GM19025 (cell line): ENCODE measurements at regions not wholly inside any gene's neighbourhood (a gene's known extent, or its start where the extent isn't known, plus 50 kb on each side); places are given as distances from the start of the nearest gene placed in this dataset.

Source experiments
- ATAC-seq: cut with Tn5 transposase; IDR thresholded peaks from one replicate; pipeline ENCODE4 v1.9.1; 2021; ENCODE audit warnings: mild to moderate bottlenecking, low read depth, moderate library complexity; ENCODE audit not compliant: unreplicated experiment

DNA sequence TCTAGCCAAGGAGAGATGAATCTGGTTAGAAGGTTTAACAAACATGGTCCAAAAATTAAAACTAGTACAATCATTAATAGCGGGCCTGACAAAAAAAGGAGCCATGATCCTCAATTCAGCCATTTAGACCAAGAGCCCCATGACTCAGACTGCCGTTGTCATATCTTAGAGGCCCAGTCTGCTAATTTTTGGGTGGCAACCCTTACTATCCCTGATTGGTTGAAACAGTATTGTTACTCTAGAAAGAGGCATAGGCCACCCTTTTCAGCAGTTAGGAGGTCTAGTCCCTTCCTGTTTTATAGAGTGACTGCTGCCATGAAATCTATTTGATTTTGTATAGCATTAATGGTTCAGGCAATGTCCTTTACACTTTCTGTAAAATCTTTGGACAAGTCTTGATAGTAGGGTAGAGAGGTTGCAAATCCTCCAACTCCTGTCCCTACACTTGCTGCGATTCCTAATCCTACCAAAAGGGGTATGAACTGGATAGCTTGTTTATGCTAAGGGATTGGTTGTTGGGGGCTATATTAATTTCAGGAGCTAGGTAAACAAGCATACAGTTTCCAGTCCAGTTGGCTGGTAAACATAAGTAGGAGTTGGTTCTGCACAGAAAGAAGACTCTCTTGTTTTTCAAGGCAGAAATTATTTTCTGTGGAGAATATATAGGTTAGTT lies 1056.3 kb upstream of the CNTN5 start:
- ATAC-seq: no peak

DNA sequence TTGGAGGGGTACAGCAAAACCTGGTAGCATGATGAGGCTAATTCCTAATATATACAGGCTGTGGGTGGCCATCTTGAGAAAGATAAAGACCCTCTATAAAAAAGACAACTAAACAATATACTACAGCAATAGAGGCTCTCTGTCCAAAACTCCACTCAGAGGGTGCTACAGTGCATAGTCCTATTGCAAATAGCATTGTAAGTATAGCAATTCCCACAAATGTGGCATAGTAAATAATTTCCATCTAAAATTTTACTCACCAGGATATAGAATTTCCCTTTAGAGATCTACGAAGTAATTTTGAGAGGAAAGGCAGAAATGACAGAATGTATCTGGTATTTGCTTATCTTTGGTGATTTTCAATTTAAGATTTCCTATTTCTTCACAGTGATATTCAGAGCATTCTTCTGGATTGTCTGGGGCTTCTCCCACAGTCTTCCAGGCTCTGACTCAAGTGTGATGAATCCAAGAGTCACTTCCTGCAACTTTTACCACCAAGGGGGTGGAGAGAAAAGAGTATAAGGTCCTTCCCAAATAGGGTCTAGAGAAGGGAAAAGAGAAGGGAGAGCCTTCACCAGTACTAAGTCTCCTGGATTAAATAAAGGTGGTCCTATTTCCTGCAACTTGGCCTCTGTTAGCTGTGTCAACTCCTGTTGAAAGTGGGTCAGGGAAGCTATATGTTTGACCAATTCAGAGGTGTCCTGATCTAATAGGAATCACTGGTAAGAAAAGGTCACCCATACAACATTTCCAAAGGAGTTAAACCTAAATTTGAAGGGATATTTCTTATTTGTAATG lies 1054.7 kb upstream of the CNTN5 start:
- no peak for ATAC-seq

DNA sequence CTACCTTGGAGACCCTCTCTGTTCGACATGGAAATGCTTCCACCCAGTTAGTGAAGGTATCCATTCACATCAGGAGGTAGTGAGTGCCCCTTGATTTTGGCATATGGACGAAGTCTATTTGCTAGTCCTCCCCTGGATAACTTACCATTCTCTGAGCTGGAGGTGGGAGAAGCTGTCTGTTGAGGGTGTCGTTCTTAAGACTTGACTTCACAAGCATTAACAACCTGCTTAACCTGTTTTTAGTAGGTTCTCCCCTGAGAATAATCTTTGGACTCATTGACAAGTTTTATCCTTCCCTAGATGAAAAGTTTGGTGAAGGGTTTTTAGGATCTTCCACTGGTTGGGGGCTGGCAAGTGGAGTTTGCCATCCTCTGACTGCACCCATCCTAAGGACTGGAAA lies 1053.8 kb upstream of the CNTN5 start:
- no peak for ATAC-seq

DNA sequence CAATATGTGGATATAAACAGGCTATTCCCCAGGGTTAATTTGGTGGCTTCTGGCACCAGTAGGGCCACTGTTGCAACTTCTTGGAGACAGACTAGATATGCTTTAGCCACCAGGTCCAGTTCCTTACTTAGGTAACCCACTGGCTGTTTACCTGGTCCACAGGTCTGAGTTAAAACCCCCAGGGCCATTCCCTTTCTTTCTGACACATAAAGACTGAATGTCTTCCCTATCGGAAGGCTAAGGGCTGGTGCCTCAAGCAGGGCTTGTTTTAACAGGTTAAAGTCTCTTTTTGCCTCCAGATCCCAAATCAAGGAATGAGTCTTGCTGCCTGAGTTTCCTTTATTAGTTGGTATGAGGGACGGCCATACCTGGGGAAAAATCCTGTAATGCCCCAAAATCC lies 1052.7 kb upstream of the CNTN5 start:
- no peak for ATAC-seq

DNA sequence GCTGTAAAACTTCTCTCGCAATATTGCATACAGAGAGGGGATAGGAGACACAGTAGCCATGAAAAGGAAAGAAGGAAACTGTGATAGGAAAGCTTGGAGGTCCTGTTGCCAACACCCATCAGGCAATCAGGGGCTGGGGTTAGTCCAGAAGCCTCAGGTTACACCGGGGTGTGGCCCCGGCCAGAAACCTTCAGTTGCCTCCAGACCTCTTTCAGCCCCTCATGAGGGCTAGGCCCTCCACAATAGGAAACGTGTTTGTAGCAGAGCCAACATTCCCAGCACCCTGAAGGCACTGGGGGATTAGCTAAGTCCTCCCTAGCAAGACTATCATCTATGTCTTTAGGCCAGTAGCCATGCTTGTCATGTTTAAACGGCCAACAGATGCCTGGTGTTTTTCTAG lies 1048.0 kb upstream of the CNTN5 start:
- no peak for ATAC-seq

DNA sequence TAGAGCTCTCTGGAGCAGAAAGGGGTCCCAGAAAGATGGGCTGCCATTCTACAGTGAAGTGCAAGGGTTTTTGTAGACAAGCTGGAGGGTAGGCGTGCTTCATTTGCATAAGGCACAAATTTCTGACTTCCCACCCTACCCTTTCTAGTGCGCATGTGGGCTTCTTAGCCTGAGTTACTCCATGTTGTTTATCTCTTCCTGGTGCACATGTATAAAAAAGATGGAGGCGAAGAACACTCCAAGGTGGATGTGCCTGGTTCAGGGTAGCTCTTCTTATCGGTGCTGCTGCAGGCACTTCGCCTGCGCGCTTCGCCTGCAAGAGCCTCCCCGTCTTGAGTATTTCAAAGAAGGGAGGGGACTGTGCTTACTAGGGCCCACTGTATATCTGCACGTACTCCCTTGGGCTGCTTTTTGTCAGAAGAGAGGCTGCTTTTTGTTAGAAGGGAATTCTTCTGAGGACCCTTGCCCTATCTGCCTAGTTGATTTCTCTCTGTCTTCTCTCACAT lies 1047.3 kb upstream of the CNTN5 start:
- ATAC-seq: no peak

DNA sequence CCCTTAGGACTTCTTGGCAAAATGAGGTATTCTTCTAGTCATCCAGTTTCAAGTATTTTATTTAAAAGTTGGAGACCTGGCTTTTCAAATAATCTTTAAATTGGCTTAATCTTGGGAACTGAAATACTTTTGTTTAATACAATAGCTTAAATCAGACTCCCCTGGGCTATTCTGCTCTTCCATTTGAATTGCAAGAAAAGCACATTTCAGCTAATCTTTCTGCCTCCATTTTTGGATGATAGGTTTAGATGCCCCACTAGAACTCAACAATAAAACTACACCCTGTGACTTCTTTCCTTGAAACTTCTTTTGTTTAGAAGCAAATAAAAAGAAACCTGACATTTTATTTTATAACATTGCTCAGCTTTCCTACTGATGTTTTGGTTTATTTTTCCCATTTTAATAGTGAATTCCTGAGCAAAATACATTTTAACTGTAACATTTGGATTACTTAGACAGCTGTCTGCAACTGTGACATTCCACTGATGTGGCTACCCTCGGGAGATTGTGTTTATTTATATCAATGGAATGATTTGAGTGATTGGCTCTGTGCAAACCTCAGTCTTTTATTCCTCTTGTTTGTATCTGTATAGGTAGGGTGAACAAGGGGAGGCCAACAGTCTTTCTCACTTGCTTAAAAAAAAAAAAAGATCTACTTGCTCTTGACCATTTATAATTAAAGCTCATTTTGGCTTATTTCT lies 1045.8 kb upstream of the CNTN5 start:
- no peak for ATAC-seq

DNA sequence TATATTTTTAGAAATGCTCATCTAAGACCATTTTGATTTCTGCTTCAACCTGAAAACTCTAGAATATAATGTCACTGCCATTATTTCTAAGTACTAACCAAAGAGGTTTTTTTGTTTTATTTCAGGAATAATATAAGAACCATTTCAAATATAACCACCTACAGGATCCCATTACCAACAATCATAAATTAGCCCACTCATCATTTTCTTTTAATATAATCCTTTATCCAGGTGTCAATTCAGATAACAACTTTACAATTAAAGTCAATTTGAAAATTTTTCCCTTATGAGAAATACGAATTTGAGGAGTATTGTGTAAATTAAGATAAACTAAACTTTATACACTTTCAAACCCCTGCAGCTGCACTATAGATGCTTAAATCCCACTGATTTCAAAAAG lies 1043.0 kb upstream of the CNTN5 start:
- no peak for ATAC-seq

DNA sequence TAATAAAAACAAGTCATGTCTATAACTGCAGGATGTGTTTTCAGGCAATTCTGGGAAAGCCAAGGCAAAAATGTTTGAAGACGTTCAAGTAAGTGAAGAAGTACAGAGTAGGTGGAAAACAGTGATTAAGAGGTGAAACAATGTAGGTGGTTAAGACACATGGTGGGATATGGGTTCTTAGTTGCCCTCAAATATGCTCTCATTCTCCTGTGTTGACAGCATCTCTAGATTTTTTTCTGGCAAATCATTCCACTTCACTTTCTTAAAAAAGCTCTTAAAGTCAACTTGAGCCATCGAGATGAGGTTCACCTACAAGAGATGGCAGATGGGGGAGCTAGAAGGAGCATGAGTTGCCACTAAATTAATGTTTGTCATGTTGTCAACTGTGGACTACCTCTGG lies 1041.0 kb upstream of the CNTN5 start:
- no peak for ATAC-seq

DNA sequence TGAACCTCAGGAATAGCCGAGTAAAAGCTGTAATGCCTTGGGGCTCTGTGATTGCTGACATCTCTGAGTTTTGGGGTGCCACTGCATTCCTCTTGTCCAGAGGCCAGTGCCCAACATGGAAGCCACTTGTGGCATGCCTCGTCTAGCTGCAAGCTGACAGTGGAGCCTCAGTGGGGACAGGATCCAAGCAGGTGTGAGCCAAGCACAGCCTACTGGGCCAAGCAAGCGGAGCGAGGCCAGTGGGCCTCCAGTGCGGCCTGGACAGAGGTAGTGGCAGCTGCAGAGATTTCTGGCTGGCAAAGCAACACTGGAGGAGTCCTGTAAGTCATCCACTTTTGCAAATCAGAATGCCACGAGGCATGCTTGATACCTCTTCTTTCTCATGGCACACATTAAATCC lies 1038.2 kb upstream of the CNTN5 start:
- ATAC-seq: no peak

DNA sequence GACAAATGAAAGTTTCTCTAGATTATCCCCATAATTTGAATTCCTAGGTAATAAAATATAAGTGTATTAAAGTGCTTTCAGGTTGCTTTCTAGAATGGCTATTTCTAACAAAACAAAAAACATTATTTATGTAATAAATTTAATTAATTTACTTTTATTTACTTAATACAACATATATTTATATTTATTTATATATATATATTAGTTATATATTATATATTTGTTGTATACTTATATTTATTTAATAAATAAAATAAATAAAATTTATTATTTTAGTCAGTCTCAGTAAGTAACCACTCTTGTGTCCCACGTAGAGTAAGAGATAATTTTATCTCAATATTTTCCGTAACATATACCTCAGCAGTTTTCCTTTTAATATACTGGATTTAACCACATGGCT lies 1031.6 kb upstream of the CNTN5 start:
- no peak for ATAC-seq

DNA sequence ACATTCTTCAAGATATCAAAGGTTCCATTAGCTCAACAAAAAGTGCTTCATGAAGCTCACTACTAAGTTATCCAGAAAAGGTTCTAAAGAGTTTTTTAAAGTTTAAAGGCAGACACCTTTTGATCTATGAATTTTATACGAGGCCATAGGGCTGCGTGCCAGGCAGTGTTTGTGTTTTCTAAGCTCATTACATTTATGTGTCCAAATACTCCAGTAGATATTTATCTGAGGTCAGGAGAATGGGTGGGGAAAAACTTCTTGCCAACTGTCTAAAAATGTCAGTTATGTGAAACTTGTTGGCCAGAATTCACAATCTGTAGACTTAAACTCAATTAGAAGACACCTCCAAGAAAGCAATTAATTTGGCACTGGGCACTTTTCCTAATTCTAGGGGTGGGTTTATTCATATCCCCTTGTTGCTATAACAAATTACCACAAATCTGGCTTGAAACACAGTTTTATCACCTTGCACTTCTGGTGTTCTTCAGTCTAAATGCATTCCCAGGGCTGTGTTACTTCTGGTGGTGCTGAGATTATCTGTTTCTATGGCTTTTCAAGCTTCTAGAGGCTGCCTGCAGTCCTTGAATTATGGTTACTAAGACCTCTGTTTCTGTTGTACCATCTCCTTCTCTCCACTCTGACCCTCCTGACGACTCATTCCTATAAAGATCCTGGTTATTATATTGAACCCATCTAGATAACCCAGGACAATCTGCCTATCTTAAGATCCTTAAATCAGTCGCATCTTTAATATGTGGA lies 1030.4 kb upstream of the CNTN5 start:
- ATAC-seq: no peak

DNA sequence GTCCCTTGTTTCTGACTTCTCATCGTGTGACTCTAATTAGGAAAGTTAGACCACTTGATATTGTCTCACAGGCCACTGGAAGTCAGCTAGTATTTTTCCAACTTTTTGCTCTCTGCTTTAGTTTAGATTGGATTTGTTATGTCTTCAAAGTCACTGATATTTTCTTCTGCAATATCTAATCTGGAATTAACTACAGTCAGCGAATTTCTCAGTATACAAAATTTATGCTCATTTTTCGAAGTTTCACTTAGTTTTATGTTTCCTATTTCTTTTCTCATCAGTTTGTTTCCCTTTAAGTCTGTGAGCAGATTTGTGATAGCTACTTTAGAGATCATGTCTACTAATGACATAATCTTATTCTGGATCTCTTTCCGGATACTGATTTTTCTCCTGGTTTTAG lies 1027.2 kb upstream of the CNTN5 start:
- ATAC-seq: no peak

DNA sequence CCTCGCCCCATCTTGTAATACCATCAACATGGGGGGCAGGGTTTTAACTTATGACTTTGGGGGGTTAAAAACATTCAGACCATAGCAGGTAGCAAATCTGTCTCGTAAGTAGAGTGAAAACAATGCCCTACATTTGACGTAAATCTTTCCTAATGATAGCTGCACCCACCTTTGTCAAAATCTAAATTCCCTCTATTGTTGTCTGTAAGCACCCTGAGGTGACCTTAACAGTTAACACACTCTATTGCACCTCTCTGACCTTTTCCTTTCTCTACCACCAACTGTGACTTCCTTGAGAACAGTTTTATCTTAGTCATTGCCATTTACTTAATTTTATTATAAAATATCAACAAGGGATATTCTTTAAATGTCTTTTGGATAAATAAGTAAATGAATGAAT lies 1024.9 kb upstream of the CNTN5 start:
- ATAC-seq: no peak

DNA sequence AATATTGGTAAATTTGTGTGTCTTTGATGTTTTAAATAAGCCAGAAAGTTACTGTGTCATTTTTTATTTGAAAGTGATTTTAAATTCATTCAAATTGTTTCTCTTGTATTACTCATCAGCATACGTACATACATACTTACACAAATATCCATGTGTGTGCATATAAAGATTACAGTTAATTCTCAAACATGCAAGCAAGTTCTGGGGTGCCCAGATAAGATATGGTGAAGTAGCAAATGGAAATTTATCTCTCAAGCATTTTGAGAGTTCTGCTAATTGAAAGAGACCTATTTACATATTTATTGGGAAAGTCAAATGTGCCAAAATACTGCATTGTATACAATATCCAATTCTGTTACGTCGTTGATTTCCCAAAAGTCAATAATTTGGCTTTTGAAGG lies 1024.0 kb upstream of the CNTN5 start:
- ATAC-seq: no peak

DNA sequence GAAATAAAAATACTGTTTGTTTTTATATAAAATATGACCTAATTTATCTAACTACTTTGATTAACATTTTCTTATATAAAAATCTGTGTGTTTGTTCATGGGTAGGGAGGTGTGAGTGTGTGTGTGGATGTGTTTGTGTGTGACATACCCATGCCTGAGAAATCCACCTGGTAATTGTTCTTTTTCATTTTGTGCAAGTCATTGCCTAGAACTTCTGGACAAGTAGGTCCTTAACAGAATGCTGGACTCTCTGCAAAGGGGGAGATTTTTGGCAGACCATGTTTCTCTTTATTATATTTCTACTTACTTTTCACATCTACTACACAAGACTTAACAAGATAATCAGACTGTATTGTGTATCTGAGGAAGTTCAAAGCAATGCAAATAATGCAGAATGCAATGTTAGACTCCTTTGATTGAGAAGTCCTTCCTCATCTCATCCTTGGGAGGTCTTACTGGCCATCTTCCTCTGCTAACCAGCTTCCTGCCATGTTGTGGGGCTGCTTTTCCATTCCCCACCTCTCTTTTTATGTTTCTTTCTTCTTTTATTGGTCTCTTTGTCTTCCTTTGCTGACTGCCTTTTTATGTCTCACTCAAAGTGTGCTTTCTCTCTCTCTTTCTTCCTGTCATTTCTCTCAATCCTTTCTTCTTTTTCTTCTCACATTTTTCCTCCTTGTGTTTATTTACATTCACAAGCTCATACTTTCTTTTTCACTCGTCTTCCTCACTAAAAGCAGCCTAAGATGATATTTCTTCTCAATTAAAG lies 1017.0 kb upstream of the CNTN5 start:
- ATAC-seq: no peak

DNA sequence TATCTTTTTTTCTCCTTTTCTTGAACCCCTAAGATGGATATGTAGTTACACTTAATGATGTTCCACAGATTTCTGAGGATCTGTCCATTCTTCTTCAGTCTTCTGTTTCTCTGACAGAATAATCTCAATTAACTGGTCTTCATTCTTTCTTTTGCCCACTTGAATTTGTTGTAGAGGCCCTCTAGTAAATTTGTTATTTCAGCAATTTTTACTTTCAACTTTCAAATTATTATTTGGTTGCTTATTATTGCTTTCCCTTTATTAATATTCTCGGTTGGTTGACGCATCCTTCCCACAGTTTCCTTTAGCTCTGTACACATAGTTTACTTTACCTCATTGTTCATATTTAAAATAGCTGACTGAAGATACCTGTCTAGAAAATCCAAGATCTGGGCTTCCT lies 1013.7 kb upstream of the CNTN5 start:
- ATAC-seq: no peak

DNA sequence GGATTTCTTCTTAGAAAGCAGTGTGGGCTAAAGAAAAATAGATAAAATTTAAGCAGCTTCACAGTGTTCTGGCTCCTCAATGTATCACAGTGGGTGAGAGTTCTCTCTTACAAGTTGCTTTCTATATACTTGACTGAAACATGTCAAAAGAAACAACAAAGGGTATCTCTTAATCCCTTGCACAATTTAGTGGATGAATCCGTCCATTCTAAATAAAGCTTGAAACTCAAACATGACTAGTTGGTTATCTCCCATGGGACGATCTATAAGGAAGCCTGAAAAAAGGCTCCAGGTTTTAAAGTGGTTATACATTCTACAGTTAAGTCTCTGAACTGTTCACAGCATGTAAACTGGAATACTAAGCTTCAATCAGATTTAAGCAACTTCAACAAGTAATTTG lies 993.1 kb upstream of the CNTN5 start:
- ATAC-seq: no peak

DNA sequence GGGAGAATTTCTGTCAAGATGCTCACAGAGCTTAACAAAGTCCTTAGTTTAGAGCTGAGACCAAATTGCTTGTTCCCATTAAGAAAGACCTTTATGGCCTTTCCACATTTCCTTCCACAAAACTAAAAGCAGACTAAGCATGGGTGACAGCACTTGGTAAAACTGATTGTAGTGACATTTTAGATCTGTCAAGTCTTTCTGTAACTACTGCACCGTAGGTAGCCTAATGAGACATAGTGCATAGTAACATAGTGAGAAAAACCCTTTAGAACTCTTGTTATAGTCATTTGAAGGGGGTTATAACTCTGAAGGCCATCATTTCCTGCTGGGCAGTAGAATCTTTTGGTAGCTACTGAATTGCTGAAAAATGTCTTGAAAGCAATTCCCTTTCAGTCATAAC lies 990.9 kb upstream of the CNTN5 start:
- ATAC-seq: no peak

DNA sequence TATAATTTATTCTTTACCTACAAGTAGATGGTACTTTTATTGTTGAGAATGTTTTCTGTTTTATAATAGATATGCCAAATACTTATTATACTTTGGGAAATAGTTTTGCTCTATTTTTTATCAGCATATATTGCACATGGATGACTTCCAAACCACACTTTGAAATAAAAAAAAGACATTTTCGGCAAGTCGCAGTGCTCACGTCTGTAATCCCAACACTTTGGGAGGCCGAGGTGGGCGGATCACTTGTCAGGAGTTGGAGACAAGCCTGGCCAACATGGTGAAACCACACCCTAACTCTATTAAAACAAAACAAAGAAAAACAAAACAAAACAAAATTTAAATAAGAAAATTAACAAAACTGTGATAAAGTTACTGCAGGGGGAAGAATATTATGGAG lies 983.9 kb upstream of the CNTN5 start:
- no peak for ATAC-seq
